ENCODE measurements at regions not wholly inside any gene's neighbourhood (a gene's known extent, or its start where the extent isn't known, plus 50 kb on each side); places are given as distances from the start of the nearest gene placed in this dataset.

DNA sequence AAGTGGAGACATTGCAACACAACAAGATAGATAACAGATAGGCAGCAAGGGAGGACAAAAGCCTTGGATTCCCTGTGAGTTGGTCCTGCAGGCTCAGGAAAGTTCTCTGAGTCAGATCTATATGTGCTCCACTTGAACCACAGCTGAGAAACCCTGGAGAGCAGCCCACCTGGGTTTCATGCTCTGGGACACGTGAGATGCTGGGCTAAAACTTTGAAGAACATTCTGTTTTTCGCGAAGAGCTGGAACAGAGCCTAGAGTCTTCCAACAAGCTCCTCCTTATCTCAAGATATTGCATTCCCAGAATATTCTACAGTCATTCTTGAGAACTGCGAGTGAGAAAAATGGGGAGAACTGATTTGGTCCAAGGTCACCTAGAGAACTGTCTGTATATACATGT, 583.0 kb upstream of the ROBO1 start:
- TF ChIP-seq, protein P1, sequence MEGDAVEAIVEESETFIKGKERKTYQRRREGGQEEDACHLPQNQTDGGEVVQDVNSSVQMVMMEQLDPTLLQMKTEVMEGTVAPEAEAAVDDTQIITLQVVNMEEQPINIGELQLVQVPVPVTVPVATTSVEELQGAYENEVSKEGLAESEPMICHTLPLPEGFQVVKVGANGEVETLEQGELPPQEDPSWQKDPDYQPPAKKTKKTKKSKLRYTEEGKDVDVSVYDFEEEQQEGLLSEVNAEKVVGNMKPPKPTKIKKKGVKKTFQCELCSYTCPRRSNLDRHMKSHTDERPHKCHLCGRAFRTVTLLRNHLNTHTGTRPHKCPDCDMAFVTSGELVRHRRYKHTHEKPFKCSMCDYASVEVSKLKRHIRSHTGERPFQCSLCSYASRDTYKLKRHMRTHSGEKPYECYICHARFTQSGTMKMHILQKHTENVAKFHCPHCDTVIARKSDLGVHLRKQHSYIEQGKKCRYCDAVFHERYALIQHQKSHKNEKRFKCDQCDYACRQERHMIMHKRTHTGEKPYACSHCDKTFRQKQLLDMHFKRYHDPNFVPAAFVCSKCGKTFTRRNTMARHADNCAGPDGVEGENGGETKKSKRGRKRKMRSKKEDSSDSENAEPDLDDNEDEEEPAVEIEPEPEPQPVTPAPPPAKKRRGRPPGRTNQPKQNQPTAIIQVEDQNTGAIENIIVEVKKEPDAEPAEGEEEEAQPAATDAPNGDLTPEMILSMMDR (IDR thresholded peaks at IDR 0.05), result no peak
- no peak for TF ChIP-seq ZFX (IDR thresholded peaks at IDR 0.05; ENCODE audit: borderline replicate concordance)

Data from 22Rv1 (cell line).